GM21381 (cell line): ENCODE measurements at regions not wholly inside any gene's neighbourhood (a gene's known extent, or its start where the extent isn't known, plus 50 kb on each side); places are given as distances from the start of the nearest gene placed in this dataset.
"Not testable (repeated sequence)": the region's sequence is repeated elsewhere in the genome, so short reads cannot be mapped to it uniquely, and the experiment has no call there.

Source experiments
- ATAC-seq: cut with Tn5 transposase; IDR thresholded peaks from one replicate; pipeline ENCODE4 v1.9.1; 2021; ENCODE audit warnings: mild to moderate bottlenecking, moderate library complexity; ENCODE audit not compliant: unreplicated experiment

- not testable (repeated sequence) for ATAC-seq
Measured at GRCh38 chr3:125791021-125791420, 178.0 kb upstream of the ROPN1B start.

GRCh38 chr3:125810010-125810409 lies 159.0 kb upstream of the ROPN1B start:
- ATAC-seq, result not testable (repeated sequence)

GRCh38 chr3:125822175-125822574 lies 146.8 kb upstream of the ROPN1B start:
- ATAC-seq, result not testable (repeated sequence)

- ATAC-seq, result not testable (repeated sequence)
Measured at GRCh38 chr3:125831005-125831750, 137.8 kb upstream of the ROPN1B start.

- ATAC-seq, result not testable (repeated sequence)
Measured at GRCh38 chr3:125835562-125835961, 133.4 kb upstream of the ROPN1B start.

GRCh38 chr3:125836011-125836551 lies 132.9 kb upstream of the ROPN1B start:
- ATAC-seq, result not testable (repeated sequence)

GRCh38 chr3:125836786-125837185 lies 132.2 kb upstream of the ROPN1B start:
- ATAC-seq, result not testable (repeated sequence)

- ATAC-seq, result not testable (repeated sequence)
Measured at GRCh38 chr3:125838857-125839256, 130.1 kb upstream of the ROPN1B start.

GRCh38 chr3:125840465-125840864 lies 128.5 kb upstream of the ROPN1B start:
- not testable (repeated sequence) for ATAC-seq

GRCh38 chr3:125847966-125848365 lies 121.0 kb upstream of the ROPN1B start:
- not testable (repeated sequence) for ATAC-seq

GRCh38 chr3:125855006-125855405 lies 114.0 kb upstream of the ROPN1B start:
- not testable (repeated sequence) for ATAC-seq

- ATAC-seq, result not testable (repeated sequence)
Measured at GRCh38 chr3:125860547-125860946, 108.4 kb upstream of the ROPN1B start.

- ATAC-seq, result not testable (repeated sequence)
Measured at GRCh38 chr3:125862841-125863254, 106.1 kb upstream of the ROPN1B start.

GRCh38 chr3:125864532-125864931 lies 104.4 kb upstream of the ROPN1B start:
- ATAC-seq, result not testable (repeated sequence)

- ATAC-seq, result not testable (repeated sequence)
Measured at GRCh38 chr3:125886006-125886405, 83.0 kb upstream of the ROPN1B start.

GRCh38 chr3:125899181-125899580 lies 69.8 kb upstream of the ROPN1B start:
- not testable (repeated sequence) for ATAC-seq

GRCh38 chr3:125901473-125901872 lies 67.5 kb upstream of the ROPN1B start:
- ATAC-seq, result not testable (repeated sequence)

- ATAC-seq, result not testable (repeated sequence)
Measured at GRCh38 chr3:125903780-125904455, 65.1 kb upstream of the ROPN1B start.

- ATAC-seq, result not testable (repeated sequence)
Measured at GRCh38 chr3:125907279-125907678, 61.7 kb upstream of the ROPN1B start.

GRCh38 chr3:125910851-125911250 lies 58.1 kb upstream of the ROPN1B start:
- ATAC-seq, result not testable (repeated sequence)

GRCh38 chr3:125914608-125915436 lies 54.2 kb upstream of the ROPN1B start:
- ATAC-seq, result not testable (repeated sequence)
